Endothelial cell of umbilical vein (primary cell): ENCODE measurements at regions not wholly inside any gene's neighbourhood (a gene's known extent, or its start where the extent isn't known, plus 50 kb on each side); places are given as distances from the start of the nearest gene placed in this dataset.

Source experiments
- BruUV-seq: library from RNA; stranded (reverse); fragments of 400-500 nt; replicated peaks from 2 replicates; lab custom pipeline; 2021; lab: Mats Ljungman, UMichigan
- CTCF ChIA-PET: fragments of 300-600, 350-600 bp; sonication (Branson Sonifier 250); formaldehyde crosslinking; loops from one replicate; lab custom pipeline; 2021; ENCODE audit warnings: antibody characterized with exemption, inconsistent platforms; lab: Charles Lee
- POLR2A ChIA-PET: fragments of 300-600, 350-600 bp; sonication (Branson Sonifier 250); formaldehyde crosslinking; loops from one replicate; lab custom pipeline; 2021; ENCODE audit warnings: antibody characterized with exemption, inconsistent platforms; lab: Charles Lee
- DNase-seq: peaks from one replicate; pipeline ENCODE4 v3.0.0-alpha.2; 2011; ENCODE audit warnings: low read depth, low spot score
- FAIRE-seq: peaks from 2 replicates; lab custom pipeline; 2011; peaks lifted over from hg19 to GRCh38; lab: Jason Lieb, UNC
- H2AFZ ChIP-seq: 2 replicates; pipeline ENCODE4 v1.6.0; 2012; ENCODE audit warnings: low read depth, low read length, control low read depth, inconsistent platforms
- H3K27ac ChIP-seq: 2 replicates; pipeline ENCODE4 v1.5.1; 2011; ENCODE audit warnings: low read depth, mild to moderate bottlenecking, control low read depth, low read length, moderate library complexity; ENCODE audit not compliant: insufficient read depth
- H3K27me3 ChIP-seq, 2 experiments: 2 replicates each; pipeline versions ENCODE4 v1.6.0 to v1.6.1; 2011; ENCODE audit warnings: low read length in 2 of 2, mixed read lengths in 1 of 2; ENCODE audit not compliant: control insufficient read depth in 2 of 2, insufficient read depth in 2 of 2
- H3K36me3 ChIP-seq, 2 experiments: 2 replicates in 1 of 2; 3 replicates in 1 of 2; pipeline ENCODE4 v1.5.1; 2011; ENCODE audit warnings: low read length in 2 of 2, mild to moderate bottlenecking in 1 of 2, moderate library complexity in 1 of 2; ENCODE audit not compliant: control insufficient read depth in 2 of 2, insufficient read depth in 2 of 2; ENCODE audit errors: extremely low read depth in 1 of 2
- H3K4me1 ChIP-seq: 3 replicates; pipeline ENCODE4 v1.5.1; 2011; ENCODE audit warnings: mild to moderate bottlenecking, low read length; ENCODE audit not compliant: control insufficient read depth, insufficient read depth; ENCODE audit errors: extremely low read depth
- H3K4me2 ChIP-seq: 2 replicates; pipeline ENCODE4 v1.6.1; 2011; ENCODE audit warnings: low read length, control low read depth, mixed read lengths; ENCODE audit not compliant: insufficient read depth
- H3K4me3 ChIP-seq, 3 experiments: fragments of 200-600 bp in 1 of 3; sonication (generic), shearing (Covaris generic) in 1 of 3; replicated peaks in 1 of 3; 2 replicates each; pipeline ENCODE4 v1.5.1; 2011 to 2016; ENCODE audit warnings: control low read depth in 3 of 3, low read length in 3 of 3, mild to moderate bottlenecking in 2 of 3, inconsistent platforms in 1 of 3, low read depth in 1 of 3, moderate library complexity in 1 of 3; ENCODE audit not compliant: insufficient read depth in 1 of 3
- H3K79me2 ChIP-seq: 2 replicates; pipeline ENCODE4 v1.6.0; 2012; ENCODE audit warnings: low read length, inconsistent platforms; ENCODE audit not compliant: control insufficient read depth, insufficient read depth
- H3K9ac ChIP-seq: replicated peaks from 2 replicates; pipeline ENCODE3; 2011; ENCODE audit warnings: low read length, control low read depth; ENCODE audit not compliant: insufficient read depth; ENCODE audit errors: extremely low read depth
- H3K9me1 ChIP-seq: replicated peaks from 3 replicates; pipeline ENCODE4 v1.6.0; 2011; ENCODE audit warnings: mild to moderate bottlenecking, low read length; ENCODE audit not compliant: control insufficient read depth, insufficient read depth; ENCODE audit errors: extremely low read depth
- H3K9me3 ChIP-seq: replicated peaks from 2 replicates; pipeline ENCODE4 v1.5.1; 2012; ENCODE audit warnings: low read length, inconsistent platforms; ENCODE audit not compliant: control insufficient read depth, insufficient read depth
- H4K20me1 ChIP-seq: replicated peaks from 2 replicates; pipeline ENCODE3; 2011; ENCODE audit warnings: mild to moderate bottlenecking, low read length; ENCODE audit not compliant: control insufficient read depth, insufficient read depth; ENCODE audit errors: extremely low read depth
- EZH2 ChIP-seq: IDR thresholded peaks from 2 replicates; pipeline ENCODE4 v1.6.1; 2012; ENCODE audit warnings: borderline replicate concordance, low read depth, mild to moderate bottlenecking, moderate library complexity, low read length, inconsistent platforms; ENCODE audit not compliant: severe bottlenecking
- FOS ChIP-seq: IDR thresholded peaks from 2 replicates; pipeline ENCODE4 v1.6.1; 2011; ENCODE audit warnings: mild to moderate bottlenecking, low read length, moderate library complexity, borderline replicate concordance; ENCODE audit not compliant: insufficient read depth
- GATA2 ChIP-seq: IDR thresholded peaks from 2 replicates; pipeline ENCODE4 v1.7.0; 2011; ENCODE audit warnings: low read depth, mild to moderate bottlenecking, moderate library complexity, mixed read lengths, low read length; ENCODE audit not compliant: insufficient read length, insufficient read depth
- JUN ChIP-seq: IDR thresholded peaks from 2 replicates; pipeline ENCODE4 v1.6.1; 2011; ENCODE audit warnings: borderline replicate concordance, low read depth; ENCODE audit not compliant: insufficient read length, insufficient read depth
- MYC ChIP-seq: IDR thresholded peaks from one replicate; pipeline ENCODE4 v1.6.1; 2011; ENCODE audit warnings: mild to moderate bottlenecking, low read depth, low read length
- POLR2AphosphoS5 ChIP-seq: IDR thresholded peaks from 2 replicates; pipeline ENCODE4 v1.6.1; 2012; ENCODE audit warnings: low read depth, mild to moderate bottlenecking, control low read depth, low read length, moderate library complexity; ENCODE audit not compliant: insufficient read depth
- dilution Hi-C: fragments of 300-500 bp; cut with MboI; formaldehyde crosslinking; loops from one replicate; pipeline ENCODE4 v1.15.0; 2019; ENCODE audit warnings: low sequenced_read_pairs; ENCODE audit not compliant: extremely low pct_ligation_motif_present
- intact Hi-C: fragments of 100-400 bp; cut with micrococcal nuclease; formaldehyde crosslinking; loops from one replicate; pipeline ENCODE4 v1.10.0; 2022
- TF ChIP-seq, protein P1 (sequence below), 2 donors: IDR thresholded peaks; 1 replicate in 1 of 2; 2 replicates in 1 of 2; pipeline ENCODE4 v1.5.1; 2011; ENCODE audit warnings: low read length in 2 of 2, mild to moderate bottlenecking in 2 of 2, moderate library complexity in 2 of 2, control low read depth in 1 of 2, inconsistent platforms in 1 of 2, low read depth in 1 of 2; ENCODE audit not compliant: insufficient read depth in 1 of 2; ENCODE audit errors: extremely low read depth in 1 of 2
- TF ChIP-seq, protein P2 (sequence below): IDR thresholded peaks from 2 replicates; pipeline ENCODE4 v1.6.1; 2011; ENCODE audit not compliant: insufficient read depth, insufficient read length

DNA sequence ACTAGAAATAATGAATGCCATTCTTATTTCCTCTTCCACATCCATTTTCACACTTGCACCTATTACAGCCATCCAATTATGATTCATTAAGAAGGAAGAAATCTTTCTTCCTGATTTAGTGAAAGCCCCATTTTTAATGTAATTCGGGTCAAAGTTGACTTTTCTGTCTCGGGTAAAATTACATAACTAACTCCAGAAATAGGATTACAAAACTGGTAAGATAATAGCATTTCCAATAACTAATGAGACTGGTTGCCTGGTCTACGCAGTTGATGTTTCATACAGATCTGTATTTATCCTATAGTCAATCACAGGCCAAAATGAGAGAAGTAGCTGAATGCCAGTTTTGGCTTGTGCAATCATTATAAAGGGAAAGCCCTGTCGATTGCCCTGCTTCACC, 651.5 kb upstream of the NRP1 start:
- Histone ChIP-seq H3K9me3 (no peaks in the 10 kb centered on the region), H3K9me1 (no peaks in the 10 kb centered on the region), H3K27me3 (peaks cover 2 to 3% of the 10 kb centered on the region in 2 experiments), H3K4me2 (no peak overlapping the region), H3K36me3 (no peaks in the 10 kb centered on the region), H3K4me1 (no peaks in the 10 kb centered on the region), H4K20me1 (no peaks in the 10 kb centered on the region), H3K4me3 (no peak overlapping the region), H3K79me2 (no peaks in the 10 kb centered on the region), H2AFZ (no peak overlapping the region), H3K9ac (no peak overlapping the region), H3K27ac (no peak overlapping the region)
- BruUV-seq: no TSS peak
- CTCF ChIA-PET: no interaction called here
- POLR2A ChIA-PET: no interaction called here
- intact Hi-C loops: no loop called here
- DNase-seq: no peak
- dilution Hi-C loops: no loop called here
- no peak for FAIRE-seq
- no peak for TF ChIP-seq EZH2

DNA sequence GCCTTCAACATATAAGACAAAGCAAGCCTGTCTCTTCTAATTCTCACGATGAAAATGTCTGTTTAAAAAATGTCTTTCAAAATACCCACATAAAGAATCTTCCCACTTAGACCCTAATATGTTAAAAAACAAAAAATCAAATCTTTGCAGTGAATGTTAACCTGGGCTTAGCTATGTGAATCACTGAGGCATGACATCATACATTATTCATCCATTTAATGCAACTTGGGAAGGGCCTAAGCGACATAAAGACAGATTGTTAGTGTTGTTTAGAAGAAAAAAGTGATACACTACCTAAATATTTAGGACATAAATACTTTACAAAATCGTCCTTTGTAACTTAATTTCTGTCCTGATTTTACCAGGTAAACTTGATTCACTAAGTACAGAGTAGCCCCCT, 648.5 kb upstream of the NRP1 start:
- no peaks in the 10 kb centered on the region for H3K36me3 ChIP-seq
- FAIRE-seq (no peak), DNase-seq (no peak)
- no peaks in the 10 kb centered on the region for H4K20me1 ChIP-seq
- ChIA-PET CTCF (no interaction called here), POLR2A (no interaction called here)
- H3K9me3 ChIP-seq: no peaks in the 10 kb centered on the region
- intact Hi-C loops (no loop called here), dilution Hi-C loops (no loop called here)
- H2AFZ ChIP-seq: no peak overlapping the region
- no peaks in the 10 kb centered on the region for H3K79me2 ChIP-seq
- no peaks in the 10 kb centered on the region for H3K9me1 ChIP-seq
- no peaks in the 10 kb centered on the region for H3K4me1 ChIP-seq
- H3K27me3 ChIP-seq: peaks cover 8 to 11% of the 10 kb centered on the region in 2 experiments
- no peak overlapping the region for H3K9ac ChIP-seq
- H3K4me2 ChIP-seq: no peak overlapping the region
- BruUV-seq: no TSS peak
- no peak overlapping the region for H3K4me3 ChIP-seq
- H3K27ac ChIP-seq: no peak overlapping the region
- TF ChIP-seq JUN: no peak
- no peak for TF ChIP-seq FOS
- TF ChIP-seq MYC: no peak
- TF ChIP-seq, protein P1, sequence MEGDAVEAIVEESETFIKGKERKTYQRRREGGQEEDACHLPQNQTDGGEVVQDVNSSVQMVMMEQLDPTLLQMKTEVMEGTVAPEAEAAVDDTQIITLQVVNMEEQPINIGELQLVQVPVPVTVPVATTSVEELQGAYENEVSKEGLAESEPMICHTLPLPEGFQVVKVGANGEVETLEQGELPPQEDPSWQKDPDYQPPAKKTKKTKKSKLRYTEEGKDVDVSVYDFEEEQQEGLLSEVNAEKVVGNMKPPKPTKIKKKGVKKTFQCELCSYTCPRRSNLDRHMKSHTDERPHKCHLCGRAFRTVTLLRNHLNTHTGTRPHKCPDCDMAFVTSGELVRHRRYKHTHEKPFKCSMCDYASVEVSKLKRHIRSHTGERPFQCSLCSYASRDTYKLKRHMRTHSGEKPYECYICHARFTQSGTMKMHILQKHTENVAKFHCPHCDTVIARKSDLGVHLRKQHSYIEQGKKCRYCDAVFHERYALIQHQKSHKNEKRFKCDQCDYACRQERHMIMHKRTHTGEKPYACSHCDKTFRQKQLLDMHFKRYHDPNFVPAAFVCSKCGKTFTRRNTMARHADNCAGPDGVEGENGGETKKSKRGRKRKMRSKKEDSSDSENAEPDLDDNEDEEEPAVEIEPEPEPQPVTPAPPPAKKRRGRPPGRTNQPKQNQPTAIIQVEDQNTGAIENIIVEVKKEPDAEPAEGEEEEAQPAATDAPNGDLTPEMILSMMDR (IDR thresholded peaks at IDR 0.05; ENCODE audit: extremely low read depth in 1 of 2, insufficient read depth in 1 of 2, low read depth in 1 of 2, low read length in 2 of 2): no peak
- no peak for TF ChIP-seq POLR2AphosphoS5
- TF ChIP-seq EZH2: no peak
- TF ChIP-seq, protein P2, sequence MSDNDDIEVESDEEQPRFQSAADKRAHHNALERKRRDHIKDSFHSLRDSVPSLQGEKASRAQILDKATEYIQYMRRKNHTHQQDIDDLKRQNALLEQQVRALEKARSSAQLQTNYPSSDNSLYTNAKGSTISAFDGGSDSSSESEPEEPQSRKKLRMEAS: no peak
- TF ChIP-seq GATA2: no peak
